ENCODE measurements at regions not wholly inside any gene's neighbourhood (a gene's known extent, or its start where the extent isn't known, plus 50 kb on each side); places are given as distances from the start of the nearest gene placed in this dataset.

- in situ Hi-C loops (cut with MboI; ENCODE audit: low sequenced_read_pairs): no loop called here
These were observed 68.7 kb upstream of the ZNF618 start for GRCh38 chr9:113807173-113808061.

GRCh38 chr9:113808391-113809358 is 67.4 kb upstream of the ZNF618 start:
- in situ Hi-C loops (cut with MboI; ENCODE audit: low sequenced_read_pairs): no loop called here

GRCh38 chr9:113817171-113817570 is 58.9 kb upstream of the ZNF618 start:
- in situ Hi-C loops (cut with MboI; ENCODE audit: low sequenced_read_pairs): no loop called here

GRCh38 chr9:113818391-113818790 is 57.7 kb upstream of the ZNF618 start:
- in situ Hi-C loops (cut with MboI; ENCODE audit: low sequenced_read_pairs): no loop called here

- in situ Hi-C loops (cut with MboI; ENCODE audit: low sequenced_read_pairs): no loop called here
These were observed 53.8 kb upstream of the ZNF618 start for GRCh38 chr9:113822315-113822714.

- in situ Hi-C loops (cut with MboI; ENCODE audit: low sequenced_read_pairs): no loop called here
These were observed 52.7 kb upstream of the ZNF618 start for GRCh38 chr9:113823421-113823820.
